Upper lobe of left lung (tissue), 4 donors: ENCODE measurements at regions not wholly inside any gene's neighbourhood (a gene's known extent, or its start where the extent isn't known, plus 50 kb on each side); places are given as distances from the start of the nearest gene placed in this dataset.

ENCODE experiments used
- POLR2AphosphoS5 ChIP-seq, 2 donors: sonication (generic); formaldehyde crosslinking; IDR thresholded peaks; one replicate each; pipeline ENCODE4 v1.5.1; 2017; ENCODE audit warnings: antibody characterized with exemption in 2 of 2
- TF ChIP-seq, protein P1 (sequence below), 6 experiments: fragments of 450-650 bp in 4 of 6; fragments of 200-600 bp in 2 of 6; sonication (generic) in 2 of 6; IDR thresholded peaks; one replicate each; pipeline ENCODE4 v1.5.1; 2016 to 2019; ENCODE audit warnings: antibody characterized with exemption in 6 of 6

DNA sequence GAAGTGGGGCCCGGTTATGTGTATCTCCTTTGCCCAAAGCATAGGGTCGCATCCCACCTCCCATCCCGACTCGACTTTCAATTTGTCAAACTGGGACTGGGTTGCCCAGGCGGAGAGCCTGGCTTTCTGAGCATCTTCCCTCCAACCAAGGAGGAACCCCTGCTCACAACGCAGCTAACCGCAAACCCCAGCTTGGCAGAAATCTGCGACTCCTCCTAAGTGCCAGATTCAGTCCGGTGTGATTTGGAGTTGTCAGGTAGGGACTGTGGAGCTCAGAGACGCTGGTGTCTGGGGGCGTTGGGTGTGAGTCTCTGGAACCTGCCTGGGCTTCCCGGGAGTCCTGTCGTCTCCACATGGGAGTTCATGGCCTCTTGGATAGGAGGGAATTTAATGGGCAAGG is 1126.7 kb downstream of the AACS start:
- TF ChIP-seq, protein P1, sequence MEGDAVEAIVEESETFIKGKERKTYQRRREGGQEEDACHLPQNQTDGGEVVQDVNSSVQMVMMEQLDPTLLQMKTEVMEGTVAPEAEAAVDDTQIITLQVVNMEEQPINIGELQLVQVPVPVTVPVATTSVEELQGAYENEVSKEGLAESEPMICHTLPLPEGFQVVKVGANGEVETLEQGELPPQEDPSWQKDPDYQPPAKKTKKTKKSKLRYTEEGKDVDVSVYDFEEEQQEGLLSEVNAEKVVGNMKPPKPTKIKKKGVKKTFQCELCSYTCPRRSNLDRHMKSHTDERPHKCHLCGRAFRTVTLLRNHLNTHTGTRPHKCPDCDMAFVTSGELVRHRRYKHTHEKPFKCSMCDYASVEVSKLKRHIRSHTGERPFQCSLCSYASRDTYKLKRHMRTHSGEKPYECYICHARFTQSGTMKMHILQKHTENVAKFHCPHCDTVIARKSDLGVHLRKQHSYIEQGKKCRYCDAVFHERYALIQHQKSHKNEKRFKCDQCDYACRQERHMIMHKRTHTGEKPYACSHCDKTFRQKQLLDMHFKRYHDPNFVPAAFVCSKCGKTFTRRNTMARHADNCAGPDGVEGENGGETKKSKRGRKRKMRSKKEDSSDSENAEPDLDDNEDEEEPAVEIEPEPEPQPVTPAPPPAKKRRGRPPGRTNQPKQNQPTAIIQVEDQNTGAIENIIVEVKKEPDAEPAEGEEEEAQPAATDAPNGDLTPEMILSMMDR (IDR thresholded peaks at IDR 0.05), result no peak
- TF ChIP-seq POLR2AphosphoS5 (IDR thresholded peaks at IDR 0.05), result no peak
